ENCODE measurements at regions not wholly inside any gene's neighbourhood (a gene's known extent, or its start where the extent isn't known, plus 50 kb on each side); places are given as distances from the start of the nearest gene placed in this dataset.
A peak's percentile ranks its signal among the peaks of the same experiment; 100 is the strongest.

- H4K20me1 ChIP-seq, result no peaks in the 10 kb centered on the region
- no peak overlapping the region for H3K4me2 ChIP-seq
- no peaks in the 10 kb centered on the region for H3K9me3 ChIP-seq
- no peaks in the 10 kb centered on the region for H3K36me3 ChIP-seq
- H3K27ac ChIP-seq, result no peak overlapping the region
- H3K27me3 ChIP-seq, result no peaks in the 10 kb centered on the region
- H3K4me3 ChIP-seq, result no peak overlapping the region
- peaks cover 23% of the 10 kb centered on the region for H3K4me1 ChIP-seq
- no peak overlapping the region for H3K9ac ChIP-seq
- no peak for TF ChIP-seq Cebpa-rat (IDR thresholded peaks at IDR 0.05)
Observed at GRCh38 chr15:66951531-66952320, 113.7 kb upstream of the SMAD3 start.

GRCh38 chr15:66952756-66953522 is 112.5 kb upstream of the SMAD3 start:
- peaks cover 34% of the 10 kb centered on the region for H3K4me1 ChIP-seq
- no peaks in the 10 kb centered on the region for H4K20me1 ChIP-seq
- H3K4me3 ChIP-seq, result no peak overlapping the region
- no peaks in the 10 kb centered on the region for H3K9me3 ChIP-seq
- H3K4me2 ChIP-seq, result no peak overlapping the region
- H3K36me3 ChIP-seq, result no peaks in the 10 kb centered on the region
- H3K9ac ChIP-seq, result no peak overlapping the region
- no peak overlapping the region for H3K27ac ChIP-seq
- no peaks in the 10 kb centered on the region for H3K27me3 ChIP-seq
- no peak for TF ChIP-seq Cebpa-rat (IDR thresholded peaks at IDR 0.05)

- peaks cover 34% of the 10 kb centered on the region for H3K4me1 ChIP-seq
- no peak overlapping the region for H3K9ac ChIP-seq
- no peaks in the 10 kb centered on the region for H3K36me3 ChIP-seq
- TF ChIP-seq Cebpa-rat (IDR thresholded peaks at IDR 0.05), result no peak
- H4K20me1 ChIP-seq, result no peaks in the 10 kb centered on the region
- no peak overlapping the region for H3K4me2 ChIP-seq
- no peaks in the 10 kb centered on the region for H3K9me3 ChIP-seq
- H3K4me3 ChIP-seq, result no peak overlapping the region
- no peak overlapping the region for H3K27ac ChIP-seq
- H3K27me3 ChIP-seq, result no peaks in the 10 kb centered on the region
Observed at GRCh38 chr15:66953523-66954229, 111.7 kb upstream of the SMAD3 start.

GRCh38 chr15:66954601-66955000 is 110.8 kb upstream of the SMAD3 start:
- no peaks in the 10 kb centered on the region for H3K36me3 ChIP-seq
- H3K27ac ChIP-seq, result no peak overlapping the region
- H4K20me1 ChIP-seq, result no peaks in the 10 kb centered on the region
- no peaks in the 10 kb centered on the region for H3K9me3 ChIP-seq
- H3K9ac ChIP-seq, result no peak overlapping the region
- H3K4me3 ChIP-seq, result no peak overlapping the region
- TF ChIP-seq Cebpa-rat (IDR thresholded peaks at IDR 0.05), result no peak
- H3K4me1 ChIP-seq, result peaks cover 43% of the 10 kb centered on the region
- no peak overlapping the region for H3K4me2 ChIP-seq
- H3K27me3 ChIP-seq, result no peaks in the 10 kb centered on the region

- no peaks in the 10 kb centered on the region for H3K36me3 ChIP-seq
- H3K9me3 ChIP-seq, result no peaks in the 10 kb centered on the region
- no peak overlapping the region for H3K9ac ChIP-seq
- no peaks in the 10 kb centered on the region for H4K20me1 ChIP-seq
- TF ChIP-seq Cebpa-rat (IDR thresholded peaks at IDR 0.05), result no peak
- no peak overlapping the region for H3K4me2 ChIP-seq
- peaks cover 48% of the 10 kb centered on the region for H3K4me1 ChIP-seq
- no peaks in the 10 kb centered on the region for H3K27me3 ChIP-seq
- H3K27ac ChIP-seq, result no peak overlapping the region
- no peak overlapping the region for H3K4me3 ChIP-seq
Observed at GRCh38 chr15:66955001-66955516, 110.3 kb upstream of the SMAD3 start.

- Histone ChIP-seq H3K9ac (no peak overlapping the region), H3K36me3 (no peaks in the 10 kb centered on the region), H3K9me3 (no peaks in the 10 kb centered on the region), H3K4me3 (no peak overlapping the region), H4K20me1 (no peaks in the 10 kb centered on the region), H3K27ac (no peak overlapping the region), H3K27me3 (no peaks in the 10 kb centered on the region), H3K4me2 (no peak overlapping the region), H3K4me1 (peaks cover 44% of the 10 kb centered on the region)
- TF ChIP-seq Cebpa-rat (IDR thresholded peaks at IDR 0.05), result no peak
Observed at GRCh38 chr15:66955871-66956585, 109.4 kb upstream of the SMAD3 start.

- H4K20me1 ChIP-seq, result no peaks in the 10 kb centered on the region
- H3K9ac ChIP-seq, result no peak overlapping the region
- H3K4me3 ChIP-seq, result no peak overlapping the region
- H3K27ac ChIP-seq, result no peak overlapping the region
- no peaks in the 10 kb centered on the region for H3K9me3 ChIP-seq
- peak overlapping the region; percentile 55 for H3K4me2 ChIP-seq
- TF ChIP-seq Cebpa-rat (IDR thresholded peaks at IDR 0.05), result no peak
- peaks cover 50% of the 10 kb centered on the region for H3K4me1 ChIP-seq
- no peaks in the 10 kb centered on the region for H3K36me3 ChIP-seq
- no peaks in the 10 kb centered on the region for H3K27me3 ChIP-seq
Observed at GRCh38 chr15:66956672-66957430, 108.6 kb upstream of the SMAD3 start.

GRCh38 chr15:66957431-66957720 is 108.0 kb upstream of the SMAD3 start:
- Histone ChIP-seq H3K4me3 (no peak overlapping the region), H3K4me2 (peak overlapping the region; percentile 55), H3K36me3 (no peaks in the 10 kb centered on the region), H3K9ac (no peak overlapping the region), H3K27me3 (no peaks in the 10 kb centered on the region), H4K20me1 (no peaks in the 10 kb centered on the region), H3K9me3 (no peaks in the 10 kb centered on the region), H3K27ac (no peak overlapping the region), H3K4me1 (peaks cover 51% of the 10 kb centered on the region)
- no peak for TF ChIP-seq Cebpa-rat (IDR thresholded peaks at IDR 0.05)

- H3K4me1 ChIP-seq, result peaks cover 55% of the 10 kb centered on the region
- peak overlapping the region; percentile 76 for H3K4me2 ChIP-seq
- no peaks in the 10 kb centered on the region for H3K27me3 ChIP-seq
- H3K9ac ChIP-seq, result 0 out of 2 replicates have a peak overlapping the region, but pooled peaks have one; percentile 17
- H4K20me1 ChIP-seq, result no peaks in the 10 kb centered on the region
- no peaks in the 10 kb centered on the region for H3K36me3 ChIP-seq
- 0 out of 2 replicates have a peak overlapping the region, but pooled peaks have one; percentile 23 for H3K27ac ChIP-seq
- TF ChIP-seq Cebpa-rat (IDR thresholded peaks at IDR 0.05), result no peak
- no peaks in the 10 kb centered on the region for H3K9me3 ChIP-seq
- H3K4me3 ChIP-seq, result no peak overlapping the region
Observed at GRCh38 chr15:66959066-66959465, 106.3 kb upstream of the SMAD3 start.

Data from BLaER1 (cell line).